Limb (tissue), 2 donors: ENCODE measurements at regions not wholly inside any gene's neighbourhood (a gene's known extent, or its start where the extent isn't known, plus 50 kb on each side); places are given as distances from the start of the nearest gene placed in this dataset.
"Not testable (repeated sequence)": the region's sequence is repeated elsewhere in the genome, so short reads cannot be mapped to it uniquely, and the experiment has no call there.

Source experiments
- DNase-seq, 2 donors: peaks; one replicate each; pipeline ENCODE4 v3.0.0-alpha.2; 2016; ENCODE audit errors: extremely low spot score in 2 of 2

- no peak for DNase-seq
Measured at GRCh38 chr2:195316486-195316885, 340.5 kb upstream of the SLC39A10 start.

DNA sequence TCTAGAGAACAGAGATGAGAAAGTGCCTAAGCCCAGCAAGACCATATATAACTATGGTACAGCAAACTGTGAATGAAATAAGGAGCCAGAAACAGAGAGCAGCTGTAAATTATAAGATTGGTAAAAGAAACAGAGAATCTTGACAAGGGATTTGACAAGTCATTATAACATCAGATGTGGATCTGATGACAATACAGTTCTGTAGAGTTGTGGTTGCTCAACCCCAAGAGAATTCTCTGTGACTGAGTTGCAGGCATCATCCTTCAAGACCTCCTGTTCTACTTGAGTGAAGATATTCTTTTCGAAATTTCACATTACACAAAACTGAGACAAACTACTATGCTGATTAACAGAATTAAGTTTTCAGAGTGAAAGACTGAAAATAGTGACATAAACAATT is 343.1 kb upstream of the SLC39A10 start:
- no peak for DNase-seq

- DNase-seq: no peak
Measured at GRCh38 chr2:195312662-195313061, 344.4 kb upstream of the SLC39A10 start.

DNA sequence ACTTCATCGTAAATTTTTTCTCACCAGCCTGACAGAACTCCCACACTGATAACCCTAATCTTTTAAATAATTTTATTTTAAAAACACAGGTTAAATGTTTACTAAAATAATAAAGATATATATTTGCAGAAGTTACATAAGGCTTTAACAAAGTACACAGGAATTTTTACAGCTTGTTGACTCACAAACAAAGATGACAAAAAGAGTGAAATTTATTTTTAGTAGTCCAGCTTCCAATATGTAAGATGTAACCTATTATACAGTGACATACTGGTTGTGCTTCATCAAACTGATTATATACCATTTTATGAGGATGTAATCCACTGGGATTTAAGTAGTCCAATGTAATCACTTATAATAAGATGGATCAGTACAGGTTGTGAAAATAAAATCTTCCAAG is 348.9 kb upstream of the SLC39A10 start:
- DNase-seq: no peak

GRCh38 chr2:195307751-195308150 is 349.3 kb upstream of the SLC39A10 start:
- no peak for DNase-seq

DNA sequence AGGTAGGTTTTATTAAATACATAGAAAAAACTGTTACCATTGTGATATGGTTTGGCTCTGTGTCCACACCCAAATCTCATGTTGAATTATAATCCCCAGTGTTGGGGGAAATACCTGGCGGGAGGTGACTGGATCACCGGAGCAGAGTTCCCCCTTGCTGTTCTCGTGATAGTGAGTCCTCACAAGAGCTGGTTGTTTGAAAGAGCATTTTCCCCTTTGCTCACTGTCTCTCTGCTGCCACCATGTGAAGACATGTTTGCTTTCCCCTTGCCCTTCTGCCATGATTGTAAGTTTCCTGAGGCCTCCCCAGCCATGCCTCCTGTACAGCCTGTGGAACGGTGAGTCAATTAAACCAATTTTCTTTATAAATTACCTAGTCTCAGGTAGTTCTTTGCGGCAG is 352.7 kb upstream of the SLC39A10 start:
- DNase-seq: no peak

- DNase-seq: no peak
Measured at GRCh38 chr2:195300631-195301030, 356.4 kb upstream of the SLC39A10 start.

DNA sequence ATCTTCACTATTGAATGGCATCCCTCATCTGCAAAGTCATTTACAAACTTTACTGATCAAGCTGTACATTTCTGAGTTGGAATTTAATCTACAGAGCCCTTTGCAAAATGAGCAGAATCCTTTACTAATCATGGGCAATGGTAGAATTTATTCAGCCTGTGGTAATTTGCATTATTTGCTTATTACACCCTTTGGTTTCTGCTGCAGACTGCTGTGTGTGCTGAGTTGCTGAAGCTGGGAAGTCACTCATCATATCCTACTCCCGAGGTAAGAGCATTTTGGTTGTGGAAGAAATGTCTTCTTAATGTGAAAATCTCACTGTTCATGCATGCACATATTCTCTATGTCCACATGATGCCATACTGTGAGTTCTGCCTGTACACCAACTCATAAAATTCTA is 357.4 kb upstream of the SLC39A10 start:
- DNase-seq: no peak

DNA sequence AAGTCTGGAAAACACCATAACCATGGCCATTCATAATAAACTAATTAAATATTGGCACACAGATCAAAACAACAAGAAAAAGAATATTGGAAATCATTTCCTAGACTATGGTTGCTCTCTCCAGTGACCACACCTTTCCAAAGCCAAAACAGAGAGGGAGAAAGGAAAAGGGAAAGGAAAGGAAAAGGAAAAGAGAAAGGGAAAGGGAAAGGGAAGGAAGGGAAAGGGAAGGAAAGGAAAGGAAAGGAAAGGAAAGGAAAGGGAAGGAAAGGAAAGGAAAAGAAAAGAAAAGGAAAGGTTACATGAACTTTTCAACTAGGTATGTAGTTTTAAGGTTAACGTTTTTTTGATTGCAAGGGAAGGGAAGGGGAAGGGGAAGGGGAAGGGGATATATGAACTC is 360.5 kb upstream of the SLC39A10 start:
- DNase-seq: no peak

GRCh38 chr2:195289081-195289480 is 367.9 kb upstream of the SLC39A10 start:
- no peak for DNase-seq

DNA sequence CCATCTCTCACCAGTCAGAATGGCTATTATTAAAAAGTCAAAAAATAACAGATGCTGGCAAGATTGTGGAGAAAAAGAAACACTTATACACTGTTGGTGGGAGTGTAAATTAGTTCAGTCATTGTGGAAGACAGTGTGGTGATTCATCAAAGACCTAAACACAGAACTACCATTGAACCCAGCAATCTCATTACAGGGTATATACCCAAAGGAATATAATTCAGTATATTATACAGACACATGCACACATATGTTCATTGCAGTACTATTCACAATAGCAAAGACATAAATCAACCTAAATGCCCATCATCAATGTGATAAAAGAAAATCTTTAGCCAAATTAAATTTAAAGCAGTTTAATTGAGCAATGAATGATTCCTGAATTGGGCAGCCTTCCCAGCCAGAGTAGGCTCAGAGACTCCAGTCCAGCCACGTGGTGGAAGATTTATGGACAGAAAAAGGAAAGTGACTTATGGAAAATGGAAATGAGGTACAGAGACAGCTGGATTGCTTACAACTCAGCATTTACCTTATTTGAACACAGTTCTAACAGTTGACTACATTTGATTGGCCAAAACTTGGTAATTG is 377.1 kb upstream of the SLC39A10 start:
- no peak for DNase-seq

DNA sequence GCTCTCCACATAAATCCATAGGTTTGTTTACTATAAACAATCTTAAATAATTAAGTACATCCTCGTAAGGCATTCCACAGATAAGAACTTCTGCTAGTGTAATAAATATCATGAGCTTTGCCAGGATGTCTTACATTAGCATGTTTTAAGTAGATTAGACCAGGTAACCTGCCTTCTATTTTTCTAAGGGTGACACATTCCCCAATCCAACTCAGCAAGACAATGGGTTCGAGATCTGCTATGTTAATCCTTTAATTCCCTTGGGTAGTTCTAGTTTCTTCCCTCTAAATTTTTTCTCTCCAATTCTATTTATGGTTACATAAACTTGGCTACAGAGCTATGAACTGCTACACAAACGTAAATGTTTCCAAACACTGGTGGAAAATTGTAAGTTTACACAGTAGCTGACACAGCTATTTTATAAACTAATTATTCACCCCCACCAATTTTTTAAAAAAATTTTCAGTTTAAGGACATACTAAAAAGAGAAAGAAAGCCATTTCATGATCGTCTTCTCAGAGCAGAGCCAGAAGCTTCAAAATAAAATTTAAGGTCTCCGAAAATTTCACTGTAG is 386.5 kb upstream of the SLC39A10 start:
- DNase-seq: no peak

- DNase-seq: no peak
Measured at GRCh38 chr2:195269220-195269619, 387.8 kb upstream of the SLC39A10 start.

DNA sequence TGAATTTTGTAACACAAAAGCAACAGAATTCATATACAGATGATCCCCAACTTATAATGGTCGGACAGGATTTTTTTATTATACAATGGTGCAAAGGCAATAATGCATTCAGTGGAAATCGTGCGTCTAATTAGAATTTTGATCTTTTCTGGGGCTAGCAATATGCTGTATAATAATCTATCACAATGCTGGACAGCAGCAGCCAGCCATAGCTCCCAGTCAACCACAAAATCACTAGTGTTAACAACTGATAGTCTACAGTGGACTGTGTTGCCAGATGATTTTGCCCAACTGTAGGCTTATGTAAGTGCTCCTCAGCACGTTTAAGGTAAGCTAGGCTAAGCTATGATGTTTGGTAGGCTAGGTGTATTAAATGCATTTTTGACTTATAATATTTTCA is 399.0 kb upstream of the SLC39A10 start:
- no peak for DNase-seq

- no peak for DNase-seq
Measured at GRCh38 chr2:195252018-195252417, 405.0 kb upstream of the SLC39A10 start.

GRCh38 chr2:195251214-195251613 is 405.8 kb upstream of the SLC39A10 start:
- DNase-seq: no peak

DNA sequence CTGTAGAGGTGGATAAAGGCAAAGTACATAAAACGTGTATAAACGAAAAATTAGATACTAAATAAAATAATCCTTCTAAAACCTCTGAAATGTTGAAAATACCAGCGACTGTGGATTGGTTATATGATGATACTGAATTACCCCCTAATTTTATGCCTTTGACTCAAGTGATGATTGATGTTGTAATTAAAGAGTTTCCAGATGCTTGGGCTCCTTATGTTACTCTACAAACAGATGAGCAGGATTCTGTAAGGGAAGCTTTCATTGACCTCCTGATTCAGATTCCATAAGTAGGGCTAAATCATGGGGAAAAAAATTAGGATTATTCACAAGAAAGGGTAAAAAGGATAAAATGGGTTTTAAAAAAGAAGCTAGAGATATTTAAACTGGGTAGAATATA is 418.2 kb upstream of the SLC39A10 start:
- DNase-seq: no peak

GRCh38 chr2:195238379-195238778 is 418.6 kb upstream of the SLC39A10 start:
- peak in 1 of 2 donors; percentile 37 for DNase-seq

DNA sequence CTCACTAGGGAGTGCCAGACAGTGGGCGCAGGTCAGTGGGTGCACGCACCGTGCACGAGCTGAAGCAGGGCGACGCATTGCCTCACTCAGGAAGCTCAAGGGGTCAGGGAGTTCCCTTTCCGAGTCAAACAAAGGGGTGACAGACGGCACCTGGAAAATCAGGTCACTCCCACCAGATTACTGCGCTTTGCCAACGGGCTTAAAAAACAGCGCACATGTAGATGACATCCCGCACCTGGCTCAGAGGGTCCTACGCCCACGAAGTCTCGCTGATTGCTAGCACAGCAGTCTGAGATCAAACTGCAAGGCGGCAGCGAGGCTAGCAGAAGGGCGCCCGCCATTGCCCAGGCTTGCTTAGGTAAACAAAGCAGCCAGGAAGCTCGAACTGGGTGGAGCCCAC is 428.5 kb upstream of the SLC39A10 start:
- DNase-seq: not testable (repeated sequence)

- DNase-seq: no peak
Measured at GRCh38 chr2:195214072-195214471, 443.0 kb upstream of the SLC39A10 start.

DNA sequence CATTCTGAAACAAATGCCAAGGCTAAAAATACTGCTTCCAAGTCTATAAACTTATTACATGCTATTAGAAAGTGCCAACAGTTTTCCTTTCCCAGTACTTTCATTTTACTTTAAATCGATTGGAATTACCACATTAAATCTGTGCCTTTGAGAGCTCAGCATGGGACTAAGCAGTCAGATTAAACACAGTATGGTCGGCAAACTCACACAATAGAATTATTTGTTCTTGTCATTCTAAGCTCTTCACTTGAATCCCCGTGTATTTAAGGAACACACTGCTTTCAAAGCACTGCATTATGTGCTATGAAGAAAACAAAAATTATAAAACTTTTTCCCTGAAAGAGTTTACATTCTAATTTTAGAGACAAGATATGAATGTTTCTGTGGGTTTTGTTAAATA is 444.4 kb upstream of the SLC39A10 start:
- no peak for DNase-seq

DNA sequence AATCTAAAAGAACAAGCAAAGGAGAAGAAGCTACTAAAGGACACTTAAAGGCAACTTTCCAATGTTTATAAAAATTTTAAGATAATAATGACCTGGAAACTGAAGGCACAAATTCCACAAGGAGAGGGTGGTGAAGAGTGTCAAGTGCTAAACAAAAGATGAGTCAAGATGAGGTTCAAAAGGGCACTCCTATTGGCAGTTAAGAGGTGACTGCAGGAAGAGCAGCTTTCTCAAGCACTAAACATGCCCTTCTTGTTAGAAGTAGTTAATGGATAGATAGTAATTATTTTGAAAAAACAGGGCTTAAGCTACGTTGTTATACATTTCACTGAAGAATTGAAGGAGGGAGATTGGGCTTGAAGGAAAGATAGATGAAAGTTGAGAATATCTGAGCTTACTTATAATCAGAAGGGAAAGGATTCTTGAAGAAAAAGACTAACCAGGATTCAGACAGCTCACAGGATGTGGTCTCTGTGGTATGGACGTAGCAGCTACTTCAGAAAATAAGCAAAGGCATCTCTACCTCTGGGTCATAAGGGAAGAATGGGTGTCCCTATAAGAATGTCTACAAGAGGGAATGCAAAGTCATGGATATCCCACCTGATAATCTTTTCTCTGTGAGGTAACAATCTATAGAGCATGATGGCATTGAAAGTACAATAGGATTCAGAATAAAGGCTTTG is 454.7 kb upstream of the SLC39A10 start:
- DNase-seq: no peak

GRCh38 chr2:195199864-195200263 is 457.2 kb upstream of the SLC39A10 start:
- DNase-seq: no peak
